Mononuclear cell (primary cell): ENCODE measurements at regions not wholly inside any gene's neighbourhood (a gene's known extent, or its start where the extent isn't known, plus 50 kb on each side); places are given as distances from the start of the nearest gene placed in this dataset.
"Not testable (repeated sequence)": the region's sequence is repeated elsewhere in the genome, so short reads cannot be mapped to it uniquely, and the experiment has no call there.

Experiments used
- H3K27me3 ChIP-seq: 2 replicates; pipeline ENCODE4 v1.6.0; 2011; ENCODE audit warnings: low read length, control low read depth; ENCODE audit not compliant: insufficient read depth
- H3K4me1 ChIP-seq: 2 replicates; pipeline ENCODE4 v1.5.1; 2011; ENCODE audit warnings: mild to moderate bottlenecking, low read length, control low read depth; ENCODE audit not compliant: insufficient read depth
- H3K4me3 ChIP-seq: 2 replicates; pipeline ENCODE4 v1.5.1; 2011; ENCODE audit warnings: mild to moderate bottlenecking, low read length, moderate library complexity
- H3K9me3 ChIP-seq: 2 replicates; pipeline ENCODE4 v1.5.1; 2011; ENCODE audit warnings: low read depth, mild to moderate bottlenecking, control low read depth, low read length

DNA sequence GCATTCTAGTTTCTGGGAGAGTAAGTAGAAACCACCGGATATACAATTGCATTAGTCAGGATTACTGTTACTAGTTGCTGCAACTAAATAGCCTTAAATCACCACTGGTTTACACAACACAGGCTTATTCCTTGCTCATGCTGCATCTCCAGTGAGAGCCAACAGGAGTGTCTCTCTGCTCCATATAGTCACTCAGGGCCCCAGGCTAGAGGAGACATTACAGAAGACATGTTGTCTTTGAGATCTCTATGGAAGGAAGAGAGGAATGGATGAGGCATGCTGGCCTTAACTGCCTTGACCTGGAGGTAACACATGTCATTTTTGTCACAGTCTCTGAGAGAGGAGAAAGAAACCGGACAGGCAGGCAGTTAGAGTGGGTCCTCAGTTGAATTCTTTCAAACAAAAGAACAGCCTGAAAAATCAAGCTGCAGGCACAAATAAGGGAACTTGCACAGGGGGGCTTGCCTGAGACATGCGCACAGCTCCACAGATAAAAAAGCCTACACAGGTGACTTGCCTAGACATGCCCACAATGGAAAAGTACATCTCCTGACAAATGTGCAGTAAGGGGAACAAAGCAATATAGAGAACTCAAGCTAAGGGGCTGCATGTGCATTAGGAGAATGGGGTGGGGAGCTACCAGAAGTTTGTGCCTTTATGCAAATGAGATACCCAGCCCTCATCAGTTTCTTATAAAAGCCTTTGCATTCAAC is 348.0 kb downstream of the TYW1 start:
- H3K4me3 ChIP-seq = no peak overlapping the region
- H3K4me1 ChIP-seq = no peaks in the 10 kb centered on the region
- no peaks in the 10 kb centered on the region for H3K9me3 ChIP-seq
- H3K27me3 ChIP-seq = no peaks in the 10 kb centered on the region

DNA sequence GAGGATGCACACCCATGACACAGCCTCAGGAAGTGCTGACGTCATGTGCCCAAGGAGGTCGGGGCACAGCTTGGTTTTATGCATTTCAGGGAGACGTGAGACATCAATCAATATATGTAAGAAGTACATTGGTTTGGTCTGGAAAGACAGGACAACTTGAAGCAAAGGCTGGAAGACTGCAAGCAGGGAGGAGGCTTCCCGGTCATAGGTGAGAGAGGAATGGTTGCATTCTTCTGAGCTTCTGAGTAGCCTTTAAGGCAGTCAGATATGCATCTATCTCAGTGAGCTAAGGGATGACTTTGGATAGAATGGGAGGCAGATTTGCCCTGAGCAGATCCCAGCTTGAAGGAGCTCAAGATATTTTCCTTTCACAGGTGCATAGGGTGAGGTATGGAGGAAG is 349.5 kb downstream of the TYW1 start:
- Histone ChIP-seq H3K4me1 (no peaks in the 10 kb centered on the region), H3K27me3 (no peaks in the 10 kb centered on the region), H3K9me3 (no peaks in the 10 kb centered on the region), H3K4me3 (no peak overlapping the region)

DNA sequence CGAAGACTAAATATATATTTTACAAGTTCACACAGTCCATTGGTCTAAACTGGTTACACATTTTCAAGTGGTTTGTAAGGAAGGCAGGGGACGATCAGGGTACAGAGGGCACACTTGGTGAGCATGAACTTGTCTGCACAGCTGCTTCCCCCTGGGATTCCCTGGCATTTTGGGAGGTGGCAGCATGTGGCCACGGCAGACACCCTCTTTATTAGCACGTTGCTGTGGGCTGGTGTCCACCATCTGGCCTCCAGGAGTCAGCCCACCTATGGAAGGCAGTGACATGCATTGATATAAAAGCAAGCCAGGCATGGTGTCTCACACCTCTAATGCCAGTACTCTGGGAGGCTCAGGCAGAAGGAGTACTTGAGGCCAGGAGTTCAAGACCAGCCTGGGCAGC is 350.2 kb downstream of the TYW1 start:
- Histone ChIP-seq H3K4me3 (no peak overlapping the region), H3K9me3 (no peaks in the 10 kb centered on the region), H3K4me1 (no peaks in the 10 kb centered on the region), H3K27me3 (no peaks in the 10 kb centered on the region)

DNA sequence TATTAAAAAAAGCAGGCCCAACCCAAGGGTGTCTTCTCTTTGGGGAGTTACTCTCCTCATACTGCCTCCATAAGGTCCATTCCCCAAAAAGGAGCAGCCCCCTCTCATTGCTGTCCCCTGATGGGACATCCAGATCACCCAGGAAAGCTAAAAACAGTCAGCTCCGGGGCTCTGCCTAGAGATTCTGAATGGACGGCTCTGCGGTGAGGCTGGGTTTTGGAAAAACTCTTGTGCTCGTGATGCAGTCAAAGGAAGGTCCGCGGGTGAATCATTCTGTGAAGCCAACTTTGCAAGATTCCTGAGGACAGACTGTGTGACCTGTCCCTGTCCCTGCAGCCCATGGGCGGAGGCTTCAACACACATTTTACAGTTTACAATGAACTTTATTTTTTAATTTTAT is 351.5 kb downstream of the TYW1 start:
- Histone ChIP-seq H3K27me3 (no peaks in the 10 kb centered on the region), H3K9me3 (no peaks in the 10 kb centered on the region), H3K4me3 (no peak overlapping the region), H3K4me1 (no peaks in the 10 kb centered on the region)

DNA sequence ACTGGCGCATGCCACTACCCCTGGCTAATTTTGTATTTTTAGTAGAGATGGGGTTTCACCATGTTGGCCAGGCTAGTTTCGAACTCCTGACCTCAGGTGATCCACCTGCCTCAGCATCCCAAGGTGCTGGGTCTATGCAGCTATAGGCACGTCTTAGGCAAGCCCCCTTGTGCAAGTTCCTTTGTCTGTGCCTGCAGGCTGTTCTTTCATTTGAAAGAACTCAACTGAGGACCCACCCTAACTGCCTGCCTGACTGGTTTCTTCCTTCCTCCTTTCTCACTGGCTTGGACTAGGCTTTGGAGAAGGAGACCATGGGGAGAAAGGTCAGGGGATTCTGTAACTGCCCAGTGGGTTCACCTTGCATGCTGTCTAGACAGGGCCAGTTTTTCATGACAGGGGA is 361.0 kb downstream of the TYW1 start:
- not testable (repeated sequence) for H3K27me3 ChIP-seq, H3K9me3 ChIP-seq, H3K4me3 ChIP-seq, H3K4me1 ChIP-seq

DNA sequence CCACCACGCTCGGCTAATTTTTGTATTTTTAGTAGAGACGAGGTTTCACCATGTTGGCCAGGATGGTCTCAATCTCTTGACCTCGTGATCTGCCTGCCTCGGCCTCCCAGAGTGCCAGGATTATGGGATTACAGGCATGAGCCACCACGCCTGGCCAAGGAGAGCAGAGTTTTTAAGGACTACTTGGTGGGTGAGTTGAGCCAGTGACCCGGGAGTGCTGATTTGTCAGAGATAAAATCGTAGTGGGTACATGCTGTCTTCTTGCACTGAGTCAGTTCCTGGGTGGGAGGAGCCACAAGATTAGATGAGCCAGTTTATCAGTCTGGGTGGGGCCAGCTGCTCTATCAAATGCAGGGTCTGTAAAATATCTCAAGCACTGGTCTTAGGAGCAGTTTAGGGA is 361.7 kb downstream of the TYW1 start:
- not testable (repeated sequence) for H3K4me3 ChIP-seq, H3K4me1 ChIP-seq, H3K27me3 ChIP-seq, H3K9me3 ChIP-seq

DNA sequence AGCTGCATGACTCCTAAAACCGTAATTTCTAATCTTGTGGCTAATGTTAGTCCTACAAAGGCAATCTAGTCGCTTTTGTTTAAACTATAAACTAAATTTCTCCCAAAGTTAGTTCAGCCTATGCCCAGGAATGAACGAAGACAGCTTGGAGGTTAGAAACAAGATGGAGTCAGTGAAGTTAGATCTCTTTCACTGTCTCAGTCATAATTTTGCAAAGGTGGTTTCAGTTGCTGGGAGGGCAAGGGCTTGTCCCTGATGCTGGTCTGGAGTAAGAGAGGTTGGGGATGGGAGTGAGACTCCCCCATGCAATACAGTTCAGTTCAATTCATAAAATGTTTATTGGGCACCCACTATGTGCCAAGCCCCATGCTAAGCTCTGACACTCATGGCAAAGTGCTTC is 362.1 kb downstream of the TYW1 start:
- H3K4me1 ChIP-seq, H3K4me3 ChIP-seq, H3K27me3 ChIP-seq, H3K9me3 ChIP-seq: not testable (repeated sequence)

DNA sequence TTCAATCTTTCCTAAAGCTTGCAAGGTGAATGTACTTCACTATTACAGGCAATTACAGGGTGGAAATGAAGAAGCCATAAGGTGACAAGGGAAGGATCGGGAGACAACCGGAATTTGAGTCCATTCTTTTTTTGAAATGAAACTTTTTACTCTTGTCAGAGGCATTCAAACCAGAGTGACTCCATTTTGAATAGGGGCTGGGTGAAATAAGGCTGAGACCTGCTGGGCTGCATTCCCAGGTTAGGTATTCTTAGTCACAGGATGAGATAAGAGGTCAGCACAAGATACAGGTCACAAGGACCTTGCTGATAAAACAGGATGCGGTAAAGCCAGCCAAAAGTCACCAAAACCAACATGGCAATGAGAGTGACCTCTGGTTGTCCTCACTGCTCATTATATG is 363.3 kb downstream of the TYW1 start:
- no peak overlapping the region for H3K4me3 ChIP-seq
- H3K4me1 ChIP-seq = no peaks in the 10 kb centered on the region
- no peaks in the 10 kb centered on the region for H3K27me3 ChIP-seq
- peaks cover 5% of the 10 kb centered on the region for H3K9me3 ChIP-seq

DNA sequence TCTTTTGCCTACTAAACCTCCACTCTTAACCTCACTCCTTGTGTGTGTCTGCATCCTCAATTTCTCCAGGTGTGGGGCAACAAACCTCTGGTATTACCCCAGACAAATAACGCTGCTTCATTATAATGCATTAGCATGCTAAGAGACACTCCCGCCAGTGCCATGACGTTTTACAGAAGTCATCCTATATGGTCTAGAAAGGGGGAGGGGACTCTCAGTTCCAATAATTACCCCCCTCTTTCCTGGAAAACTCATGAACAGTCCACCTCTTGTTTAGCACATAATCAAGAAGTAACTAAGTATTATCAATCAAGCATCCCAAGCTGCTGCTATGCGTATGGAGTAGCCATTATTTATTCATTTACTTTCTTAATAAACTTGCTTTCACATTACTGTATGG is 364.5 kb downstream of the TYW1 start:
- no peak overlapping the region for H3K4me3 ChIP-seq
- H3K27me3 ChIP-seq = no peaks in the 10 kb centered on the region
- no peaks in the 10 kb centered on the region for H3K4me1 ChIP-seq
- peaks cover 5% of the 10 kb centered on the region for H3K9me3 ChIP-seq

DNA sequence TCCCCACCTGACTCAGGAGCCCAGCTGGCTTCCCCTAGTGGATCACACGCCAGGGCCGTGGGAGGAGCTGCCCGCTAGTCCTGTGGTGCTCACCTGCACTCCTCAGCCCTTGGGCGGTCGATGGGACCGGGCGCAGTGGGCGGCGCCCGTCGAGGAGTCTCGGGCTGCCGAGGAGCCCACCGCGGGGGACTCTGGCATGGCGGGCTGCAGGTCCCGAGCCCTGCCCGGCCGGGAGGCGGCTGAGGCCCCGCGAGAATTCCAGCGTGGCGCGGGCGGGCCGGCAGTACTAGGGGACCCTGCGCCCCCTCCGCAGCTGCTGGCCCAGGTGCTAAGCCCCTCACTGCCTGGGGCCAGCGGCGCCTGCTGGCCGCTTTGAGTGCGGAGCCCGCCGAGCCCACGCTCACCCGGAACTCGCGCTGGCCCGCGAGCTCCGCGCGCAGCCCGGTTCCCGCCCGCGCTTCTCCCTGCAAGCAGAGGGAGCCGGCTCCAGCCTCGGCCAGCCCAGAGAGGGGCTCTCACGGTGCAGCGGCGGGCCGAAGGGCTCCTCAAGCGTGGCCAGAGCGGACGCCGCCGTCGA is 367.9 kb downstream of the TYW1 start:
- Histone ChIP-seq H3K9me3 (no peaks in the 10 kb centered on the region), H3K27me3 (no peaks in the 10 kb centered on the region), H3K4me1 (no peaks in the 10 kb centered on the region), H3K4me3 (no peak overlapping the region)

DNA sequence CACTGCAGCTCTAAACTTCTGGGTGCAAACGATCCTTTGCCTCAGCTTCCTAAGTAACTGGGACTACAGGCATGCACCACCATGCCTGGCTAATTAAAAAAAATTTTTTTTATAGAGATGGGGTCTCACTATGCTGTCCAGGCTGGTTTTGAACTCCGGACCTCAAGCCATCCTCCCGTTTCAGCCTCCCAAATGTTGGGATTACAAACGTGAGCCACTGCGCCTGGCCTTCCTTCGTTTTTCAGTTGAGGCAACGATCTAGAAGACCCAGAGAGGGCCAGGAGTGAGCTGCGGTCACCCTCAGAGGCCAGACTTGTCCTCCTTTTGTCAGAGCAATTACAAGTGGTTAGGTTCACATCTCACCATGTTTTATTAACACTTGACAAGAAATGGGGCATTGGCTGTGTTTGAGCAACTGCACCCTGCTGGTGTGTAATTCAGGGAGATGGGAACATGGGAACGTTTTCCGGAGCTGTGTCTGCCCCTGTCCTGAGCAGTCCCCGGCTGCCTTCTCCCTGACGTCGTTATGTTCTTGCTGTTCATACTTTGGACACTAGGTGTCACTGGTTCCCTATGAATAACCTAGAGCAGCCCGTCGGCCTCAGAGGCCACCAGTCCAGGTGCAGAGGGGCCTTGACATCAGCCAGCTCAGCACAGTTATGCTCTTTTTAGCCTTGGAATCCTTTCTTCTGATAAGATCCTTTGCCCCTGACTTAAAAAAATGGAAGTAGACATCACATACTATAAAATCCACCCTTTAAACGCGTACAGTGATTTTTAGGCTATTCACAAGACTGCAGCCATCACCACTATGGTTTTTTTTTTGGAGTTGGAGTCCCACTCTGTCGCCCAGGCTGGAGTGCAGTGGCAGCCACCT is 375.0 kb downstream of the TYW1 start:
- H3K9me3 ChIP-seq = no peaks in the 10 kb centered on the region
- no peaks in the 10 kb centered on the region for H3K27me3 ChIP-seq
- no peaks in the 10 kb centered on the region for H3K4me1 ChIP-seq
- H3K4me3 ChIP-seq = no peak overlapping the region

DNA sequence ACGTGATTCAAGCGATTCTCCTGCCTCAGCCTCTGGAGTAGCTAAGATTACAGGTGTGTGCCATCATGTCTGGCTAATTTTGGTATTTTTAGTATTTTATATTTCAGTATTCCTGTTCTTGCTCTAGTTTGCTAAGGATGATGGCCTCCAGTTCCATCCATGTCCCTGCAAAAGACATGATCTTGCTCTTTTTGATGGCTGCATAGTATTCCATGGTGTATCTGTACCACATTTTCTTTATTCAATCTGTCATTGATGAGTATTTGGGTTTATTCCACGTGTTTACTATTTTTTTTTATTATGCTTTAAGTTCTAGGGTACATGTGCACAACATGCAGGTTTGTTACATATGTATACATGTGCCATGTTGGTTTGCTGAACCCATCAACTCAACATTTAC is 376.8 kb downstream of the TYW1 start:
- not testable (repeated sequence) for H3K4me1 ChIP-seq, H3K4me3 ChIP-seq, H3K9me3 ChIP-seq

DNA sequence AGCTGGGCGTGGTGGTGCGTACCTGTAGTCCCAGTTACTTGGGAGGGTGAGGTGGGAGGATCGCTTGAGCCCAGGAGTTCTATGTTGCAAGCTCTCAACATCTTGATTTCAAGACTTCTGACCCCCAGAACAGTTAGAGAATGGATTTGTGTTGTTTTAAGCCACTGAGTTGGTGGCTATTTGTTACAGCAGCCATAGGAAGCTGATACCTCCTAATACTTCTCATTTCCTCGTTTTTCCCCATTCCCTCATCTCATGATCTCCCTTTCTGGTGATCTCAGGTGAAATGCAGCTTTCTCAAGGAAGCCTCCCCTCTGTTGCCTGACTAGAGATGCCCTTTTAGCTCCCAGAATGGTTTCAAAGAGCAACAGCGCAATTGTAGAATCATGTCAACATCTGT is 378.8 kb downstream of the TYW1 start:
- Histone ChIP-seq H3K27me3 (no peaks in the 10 kb centered on the region), H3K9me3 (no peaks in the 10 kb centered on the region), H3K4me3 (no peak overlapping the region), H3K4me1 (no peaks in the 10 kb centered on the region)

More for the DNA sequence above, 376.8 kb downstream of the TYW1 start:
- not testable (repeated sequence) for H3K27me3 ChIP-seq

DNA sequence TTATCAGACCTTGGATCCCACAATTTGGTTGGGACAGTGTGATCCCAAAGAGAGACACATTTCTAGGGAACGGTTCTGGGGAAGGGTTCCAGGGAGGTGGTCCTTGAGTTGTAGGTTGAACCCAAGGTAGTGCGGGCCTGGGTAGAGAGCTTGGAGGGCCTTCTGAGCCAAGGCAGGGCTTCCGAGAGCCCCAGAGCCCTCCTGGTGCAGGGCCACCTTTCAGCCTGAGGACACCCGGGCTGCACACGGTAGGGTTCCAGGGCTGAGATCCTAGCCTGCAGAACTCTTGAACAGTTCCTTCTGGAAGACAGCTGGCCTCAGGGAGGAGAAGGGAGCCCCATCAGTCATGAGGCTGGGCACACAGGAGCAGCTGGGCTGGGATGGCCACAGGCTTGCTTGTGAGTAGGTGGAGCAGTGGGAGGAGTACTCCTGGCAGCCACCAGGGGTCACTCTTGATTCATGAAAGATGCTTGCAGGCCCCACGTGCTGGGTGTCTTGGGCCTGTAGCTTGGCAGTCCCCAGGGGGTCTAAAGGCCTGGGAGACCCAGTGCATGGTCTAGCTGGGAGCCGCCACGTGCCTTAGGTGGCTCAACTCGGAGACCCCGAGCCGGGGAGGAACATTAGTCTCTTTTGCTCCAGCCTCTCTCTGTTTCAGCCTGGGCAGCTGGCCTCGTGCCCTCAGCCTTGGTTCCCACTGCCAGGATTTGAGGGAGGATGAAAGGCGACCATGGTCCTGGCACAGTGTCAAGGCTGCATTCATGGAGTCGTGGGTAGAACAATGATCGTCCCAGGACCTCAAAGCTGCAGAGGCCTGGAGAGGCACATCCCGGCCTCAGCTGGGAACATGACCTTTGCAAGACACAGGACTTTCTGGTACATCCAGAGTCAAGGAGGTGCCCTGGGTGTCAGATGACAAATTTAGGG is 381.6 kb downstream of the TYW1 start:
- Histone ChIP-seq H3K4me3 (no peak overlapping the region), H3K27me3 (no peaks in the 10 kb centered on the region), H3K9me3 (no peaks in the 10 kb centered on the region), H3K4me1 (no peaks in the 10 kb centered on the region)

DNA sequence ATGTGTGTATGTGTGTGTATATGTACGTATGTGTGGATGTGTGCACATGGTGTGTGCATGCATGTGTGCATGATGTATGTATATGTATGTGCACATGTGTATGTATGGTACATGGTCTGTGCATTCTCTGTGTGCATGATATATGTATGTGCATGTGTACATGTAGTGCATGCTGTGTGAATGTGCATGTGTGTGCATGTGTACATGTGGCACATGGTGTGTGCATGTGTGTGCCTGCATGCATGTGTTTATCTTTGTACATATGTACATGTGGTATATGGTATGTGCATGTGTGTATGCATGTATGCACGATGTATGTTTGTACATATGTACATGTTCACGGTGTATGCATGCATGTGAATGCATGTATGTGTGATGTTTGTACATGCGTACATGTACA is 383.7 kb downstream of the TYW1 start:
- no peaks in the 10 kb centered on the region for H3K4me1 ChIP-seq
- H3K9me3 ChIP-seq = no peaks in the 10 kb centered on the region
- no peak overlapping the region for H3K4me3 ChIP-seq
- no peaks in the 10 kb centered on the region for H3K27me3 ChIP-seq
